IPS-20b (cell line): ENCODE measurements at regions not wholly inside any gene's neighbourhood (a gene's known extent, or its start where the extent isn't known, plus 50 kb on each side); places are given as distances from the start of the nearest gene placed in this dataset.

ENCODE experiments used
- H3K27ac ChIP-seq: one replicate; pipeline ENCODE4 v1.5.1; 2013; ENCODE audit warnings: low read length
- H3K27me3 ChIP-seq: 2 replicates; pipeline ENCODE4 v1.6.1; 2013; ENCODE audit warnings: mild to moderate bottlenecking, low read length, inconsistent platforms; ENCODE audit not compliant: insufficient read depth
- H3K36me3 ChIP-seq: 2 replicates; pipeline ENCODE4 v1.6.1; 2013; ENCODE audit warnings: low read depth, mild to moderate bottlenecking, inconsistent platforms, low read length, moderate library complexity; ENCODE audit not compliant: insufficient read depth
- H3K4me1 ChIP-seq: 2 replicates; pipeline ENCODE4 v1.6.1; 2013; ENCODE audit warnings: mild to moderate bottlenecking, control low read depth, inconsistent platforms, low read length, moderate library complexity; ENCODE audit not compliant: insufficient read depth
- H3K4me3 ChIP-seq: 2 replicates; pipeline ENCODE4 v1.5.1; 2013; ENCODE audit warnings: mild to moderate bottlenecking, low read length, inconsistent platforms
- H3K9ac ChIP-seq: 2 replicates; pipeline ENCODE4 v1.6.1; 2013; ENCODE audit warnings: low read depth, mild to moderate bottlenecking, inconsistent platforms, low read length, moderate library complexity
- H3K9me3 ChIP-seq: 2 replicates; pipeline ENCODE4 v1.6.1; 2013; ENCODE audit warnings: mild to moderate bottlenecking, low read depth, low read length, inconsistent platforms; ENCODE audit not compliant: insufficient read depth

DNA sequence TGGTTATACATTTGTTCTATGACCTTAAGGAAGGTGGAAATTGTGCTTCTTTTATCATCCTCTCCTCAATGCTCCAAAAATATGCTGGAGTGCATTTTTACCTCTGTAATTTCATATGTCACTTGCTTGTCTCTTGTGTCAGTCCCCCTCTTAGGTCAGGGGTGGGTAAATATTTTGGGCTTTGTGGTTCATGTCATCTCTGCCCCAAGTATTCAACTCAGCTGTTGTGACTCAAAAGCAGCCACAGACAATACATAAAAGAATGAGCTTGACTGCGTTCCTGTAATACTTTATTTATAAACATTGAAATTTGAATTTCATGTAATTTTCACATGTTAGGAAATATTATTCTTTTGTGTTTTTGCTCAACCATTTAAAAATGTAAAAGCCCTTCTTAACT is 60.4 kb upstream of the SLC24A5 start:
- Histone ChIP-seq H3K4me3 (no peak overlapping the region), H3K9ac (no peak overlapping the region), H3K9me3 (no peaks in the 10 kb centered on the region), H3K27me3 (no peaks in the 10 kb centered on the region), H3K36me3 (no peaks in the 10 kb centered on the region), H3K4me1 (no peaks in the 10 kb centered on the region), H3K27ac (no peak overlapping the region)

DNA sequence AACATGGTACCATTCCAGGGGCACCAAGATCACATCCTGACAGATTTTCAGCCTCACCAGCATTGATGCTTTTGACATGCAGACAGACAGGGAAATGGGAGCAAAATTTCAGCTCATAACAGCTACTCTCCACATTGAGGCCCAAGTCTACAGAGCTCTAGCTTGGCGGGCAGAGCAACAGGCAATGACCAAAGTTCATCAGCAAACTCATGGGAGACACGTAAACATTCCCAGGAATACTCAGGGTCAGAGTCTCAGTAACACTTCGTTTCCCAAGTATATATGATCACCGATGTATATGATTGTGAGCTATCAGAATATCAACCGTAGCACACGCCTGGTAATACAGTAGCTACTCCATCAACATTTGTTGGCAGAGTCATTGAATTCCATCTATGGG is 59.2 kb upstream of the SLC24A5 start:
- Histone ChIP-seq H3K9ac (no peak overlapping the region), H3K4me3 (no peak overlapping the region), H3K36me3 (no peaks in the 10 kb centered on the region), H3K27ac (no peak overlapping the region), H3K27me3 (no peaks in the 10 kb centered on the region), H3K9me3 (no peaks in the 10 kb centered on the region), H3K4me1 (no peaks in the 10 kb centered on the region)

DNA sequence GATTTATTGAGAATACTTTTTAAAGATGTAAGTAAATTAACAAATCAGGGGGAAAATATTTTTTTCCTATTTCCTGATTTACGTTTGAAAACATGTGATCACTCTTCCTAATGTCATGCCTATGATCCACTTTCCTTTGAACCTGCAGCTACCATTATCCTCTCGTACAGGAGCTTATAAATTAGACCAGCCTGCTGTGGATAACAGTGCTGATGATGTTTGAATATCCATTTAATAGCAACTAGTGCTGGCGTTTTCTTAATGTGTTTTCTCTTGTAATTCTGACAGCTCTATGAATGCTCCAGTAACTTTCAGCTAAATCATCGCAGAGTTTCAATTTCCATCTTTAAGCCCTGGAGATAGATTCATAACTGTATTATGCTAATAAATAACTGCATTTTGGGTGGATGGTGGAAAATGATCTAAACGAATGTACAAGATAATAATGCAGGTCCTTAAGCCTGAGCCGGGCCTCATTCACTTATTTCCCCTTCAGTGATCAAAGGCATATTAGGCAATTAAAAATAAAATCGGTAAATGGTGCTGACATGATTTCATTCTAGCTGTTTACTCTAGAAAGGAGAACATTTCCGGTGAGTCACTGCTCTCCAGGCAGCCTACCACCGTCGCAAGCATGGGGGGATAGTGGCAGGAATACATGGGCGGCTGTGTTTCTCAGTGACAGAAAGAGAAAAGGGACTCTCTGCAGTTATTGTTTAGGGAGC is 58.5 kb upstream of the SLC24A5 start:
- Histone ChIP-seq H3K27me3 (no peaks in the 10 kb centered on the region), H3K27ac (no peak overlapping the region), H3K9ac (no peak overlapping the region), H3K36me3 (no peaks in the 10 kb centered on the region), H3K9me3 (no peaks in the 10 kb centered on the region), H3K4me3 (no peak overlapping the region), H3K4me1 (no peaks in the 10 kb centered on the region)

DNA sequence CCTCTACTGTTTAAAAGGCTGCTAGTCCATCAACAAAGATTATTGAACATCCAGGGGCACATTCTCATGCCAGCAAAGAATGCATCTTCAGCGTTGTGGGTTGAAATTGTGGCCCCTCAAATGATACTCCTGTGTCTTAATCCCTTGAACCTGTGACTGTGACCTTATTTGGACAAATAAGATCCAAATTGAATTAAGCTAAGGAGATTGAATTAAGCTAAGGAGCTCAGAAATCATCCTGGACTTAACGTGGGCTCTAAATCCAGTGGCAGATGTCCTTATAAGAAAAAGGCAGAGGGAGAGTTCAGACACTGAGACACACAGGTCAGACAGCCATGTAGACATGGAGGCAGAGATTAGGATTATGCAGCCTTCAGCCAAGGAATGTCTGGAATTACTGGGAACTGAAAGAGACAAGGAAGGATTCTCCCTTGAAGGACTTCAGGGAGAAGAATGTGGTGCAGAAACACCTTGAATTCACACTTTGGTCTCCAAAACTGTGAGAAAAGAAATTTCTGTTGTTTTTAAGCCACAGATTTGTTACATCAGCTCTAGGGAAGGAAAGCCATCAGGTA is 57.3 kb upstream of the SLC24A5 start:
- Histone ChIP-seq H3K4me1 (no peaks in the 10 kb centered on the region), H3K9ac (no peak overlapping the region), H3K27me3 (no peaks in the 10 kb centered on the region), H3K4me3 (no peak overlapping the region), H3K9me3 (no peaks in the 10 kb centered on the region; the same call in 1 of the 2 replicates), H3K27ac (no peak overlapping the region), H3K36me3 (no peaks in the 10 kb centered on the region)

DNA sequence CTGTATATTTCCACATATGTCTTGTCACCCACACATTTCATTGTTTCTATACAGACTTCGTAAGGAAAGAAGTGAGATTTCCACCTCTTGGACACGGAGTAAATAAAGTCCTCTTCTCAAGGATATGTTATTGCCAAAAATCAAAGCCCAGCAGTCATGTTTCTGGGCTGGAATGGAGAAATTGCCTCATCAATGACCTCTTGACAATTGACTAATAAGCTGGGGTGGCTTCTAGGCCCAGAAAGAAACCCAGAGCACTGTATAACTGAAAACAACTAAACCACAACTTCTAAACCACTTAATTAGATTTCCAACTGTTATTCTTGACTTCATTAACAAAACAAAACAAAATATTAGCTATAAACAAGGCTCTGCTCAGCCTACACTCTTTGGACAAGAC is 56.4 kb upstream of the SLC24A5 start:
- Histone ChIP-seq H3K36me3 (no peaks in the 10 kb centered on the region), H3K27ac (no peak overlapping the region), H3K4me1 (no peaks in the 10 kb centered on the region), H3K4me3 (no peak overlapping the region), H3K27me3 (no peaks in the 10 kb centered on the region), H3K9me3 (no peaks in the 10 kb centered on the region; the same call in 1 of the 2 replicates), H3K9ac (no peak overlapping the region)

DNA sequence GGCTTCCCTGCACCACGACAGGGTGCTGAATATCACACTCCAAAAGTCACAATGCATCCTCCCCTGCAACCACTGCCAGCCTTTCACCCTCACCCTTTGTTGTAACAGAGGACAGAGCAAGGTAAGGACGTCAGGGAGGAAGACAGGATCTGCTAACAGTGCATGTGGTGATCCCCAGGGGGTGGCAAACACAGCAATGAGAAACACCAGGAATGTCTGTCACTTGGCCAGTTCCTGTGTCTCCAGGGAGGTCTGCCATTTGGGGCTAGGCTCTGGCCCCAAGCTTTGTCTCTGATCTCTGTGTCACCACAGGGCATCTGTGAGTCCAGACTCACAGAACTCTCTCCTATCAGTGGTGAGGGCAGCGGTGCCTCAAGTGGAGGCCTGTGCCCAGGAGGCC is 54.3 kb upstream of the SLC24A5 start:
- no peaks in the 10 kb centered on the region for H3K36me3 ChIP-seq
- no peak overlapping the region for H3K27ac ChIP-seq
- no peak overlapping the region for H3K4me3 ChIP-seq
- H3K9ac ChIP-seq, result no peak overlapping the region
- no peaks in the 10 kb centered on the region for H3K27me3 ChIP-seq
- H3K4me1 ChIP-seq, result no peaks in the 10 kb centered on the region
- H3K9me3 ChIP-seq, result no peaks in the 10 kb centered on the region; the same call in 1 of the 2 replicates
